NCI-H345 treated with DMSO at 0.1 percent for 48 hours (cell line): ENCODE measurements at regions not wholly inside any gene's neighbourhood (a gene's known extent, or its start where the extent isn't known, plus 50 kb on each side); places are given as distances from the start of the nearest gene placed in this dataset.

ENCODE experiments used
- DNase-seq: peaks from one replicate; lab custom pipeline; 2025; ENCODE audit not compliant: unreplicated experiment; lab: John Stamatoyannopoulos, UW

- no peak for DNase-seq
Measured at GRCh38 chr11:100635194-100635593, 51.9 kb upstream of the ARHGAP42 start.

GRCh38 chr11:100636536-100636935 lies 50.6 kb upstream of the ARHGAP42 start:
- no peak for DNase-seq
